HAP-1 (cell line): ENCODE measurements at regions not wholly inside any gene's neighbourhood (a gene's known extent, or its start where the extent isn't known, plus 50 kb on each side); places are given as distances from the start of the nearest gene placed in this dataset.
"Not testable (repeated sequence)": the region's sequence is repeated elsewhere in the genome, so short reads cannot be mapped to it uniquely, and the experiment has no call there.

Source experiments
- DNase-seq, 2 experiments: peaks; one replicate each; pipeline ENCODE4 v3.0.0-alpha.2; 2016 to 2020; ENCODE audit warnings: low spot score in 2 of 2
- H3K27me3 ChIP-seq: fragments of 250-450 bp; sonication (Bioruptor Pico); 2 replicates; pipeline ENCODE4 v1.5.1; 2020; ENCODE audit warnings: low read depth, mild to moderate bottlenecking, moderate library complexity
- H3K36me3 ChIP-seq: fragments of 250-450 bp; sonication (Bioruptor Pico); replicated peaks from 2 replicates; pipeline ENCODE4 v1.5.1; 2020; ENCODE audit warnings: mild to moderate bottlenecking
- H3K4me1 ChIP-seq: fragments of 250-450 bp; sonication (Bioruptor Pico); 2 replicates; pipeline ENCODE4 v1.5.1; 2020; ENCODE audit warnings: mild to moderate bottlenecking
- H3K4me3 ChIP-seq: fragments of 250-450 bp; sonication (Bioruptor Pico); 2 replicates; pipeline ENCODE4 v1.5.1; 2020; ENCODE audit warnings: mild to moderate bottlenecking, moderate library complexity
- H3K9me3 ChIP-seq: fragments of 250-450 bp; sonication (Bioruptor Pico); 2 replicates; pipeline ENCODE4 v1.5.1; 2020; ENCODE audit warnings: mild to moderate bottlenecking, moderate library complexity
- in situ Hi-C: fragments of 300-500 bp; cut with MboI; formaldehyde crosslinking; loops from 3 replicates; pipeline ENCODE4 v1.14.3; 2020; ENCODE audit warnings: low sequenced_read_pairs, inconsistent platforms, mixed read lengths

- in situ Hi-C loops: no loop called here
- Histone ChIP-seq H3K4me3 (no peak overlapping the region), H3K4me1 (peaks cover 13% of the 10 kb centered on the region), H3K36me3 (no peaks in the 10 kb centered on the region), H3K9me3 (no peaks in the 10 kb centered on the region), H3K27me3 (no peaks in the 10 kb centered on the region; the same call in 1 of the 2 replicates)
- DNase-seq: no peak
Observed at GRCh38 chr7:94304878-94305277, 89.8 kb upstream of the COL1A2 start.

- in situ Hi-C loops: no loop called here
- Histone ChIP-seq H3K4me3 (no peak overlapping the region), H3K36me3 (no peaks in the 10 kb centered on the region), H3K4me1 (peaks cover 3% of the 10 kb centered on the region; the same call in 1 of the 2 replicates), H3K27me3 (no peaks in the 10 kb centered on the region; the same call in 1 of the 2 replicates), H3K9me3 (no peaks in the 10 kb centered on the region)
- no peak for DNase-seq
Observed at GRCh38 chr7:94305836-94306235, 88.9 kb upstream of the COL1A2 start.

DNA sequence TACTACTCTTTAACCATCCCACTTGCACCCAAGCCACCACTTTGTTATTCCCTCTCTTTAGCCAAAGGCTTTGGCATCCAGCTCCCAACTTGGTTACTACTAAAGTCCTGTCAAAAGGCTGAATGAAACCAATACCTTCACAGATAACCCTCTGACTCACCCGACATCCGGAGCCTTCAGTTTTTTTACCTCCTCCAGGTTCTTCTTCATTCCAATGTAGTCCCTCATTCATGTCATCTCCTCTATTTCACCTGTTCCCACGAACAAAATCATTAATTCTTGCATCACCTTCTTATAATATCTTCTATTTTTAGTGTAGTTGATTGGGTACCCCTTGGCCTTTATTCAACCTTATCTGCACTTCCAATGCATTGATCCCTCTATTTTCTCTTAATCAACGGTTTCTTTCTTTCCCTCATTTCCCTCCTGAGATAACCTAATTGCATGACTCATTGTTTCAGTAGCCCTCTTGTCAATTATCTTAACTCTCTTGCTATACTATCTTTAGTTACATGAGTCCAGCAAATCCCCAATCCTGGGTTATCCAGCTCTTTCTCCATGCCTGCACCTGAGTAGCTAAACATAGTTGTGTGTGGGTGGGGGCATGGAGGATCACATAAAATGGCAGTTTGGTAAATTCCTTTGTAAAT lies 87.2 kb upstream of the COL1A2 start:
- H3K9me3 ChIP-seq: no peaks in the 10 kb centered on the region
- H3K4me1 ChIP-seq: no peaks in the 10 kb centered on the region
- no peak for DNase-seq
- H3K36me3 ChIP-seq: no peaks in the 10 kb centered on the region
- H3K4me3 ChIP-seq: no peak overlapping the region
- in situ Hi-C loops: no loop called here
- no peaks in the 10 kb centered on the region; the same call in 1 of the 2 replicates for H3K27me3 ChIP-seq

GRCh38 chr7:94311515-94311914 lies 83.2 kb upstream of the COL1A2 start:
- in situ Hi-C loops: no loop called here
- Histone ChIP-seq H3K9me3 (no peaks in the 10 kb centered on the region), H3K4me1 (peaks cover 15% of the 10 kb centered on the region), H3K27me3 (peaks cover 4% of the 10 kb centered on the region; the same call in 1 of the 2 replicates), H3K4me3 (no peak overlapping the region), H3K36me3 (no peaks in the 10 kb centered on the region)
- no peak for DNase-seq

GRCh38 chr7:94313926-94314325 lies 80.8 kb upstream of the COL1A2 start:
- peaks cover 4% of the 10 kb centered on the region; the same call in 1 of the 2 replicates for H3K27me3 ChIP-seq
- H3K36me3 ChIP-seq: no peaks in the 10 kb centered on the region
- H3K4me3 ChIP-seq: no peak overlapping the region
- peaks cover 15% of the 10 kb centered on the region for H3K4me1 ChIP-seq
- in situ Hi-C loops: no loop called here
- H3K9me3 ChIP-seq: no peaks in the 10 kb centered on the region
- DNase-seq: no peak

- H3K9me3 ChIP-seq: no peaks in the 10 kb centered on the region
- DNase-seq: peak; percentile 12 to 80
- no peaks in the 10 kb centered on the region for H3K36me3 ChIP-seq
- in situ Hi-C loops: no loop called here
- no peak overlapping the region for H3K4me3 ChIP-seq
- H3K27me3 ChIP-seq: peaks cover 4% of the 10 kb centered on the region; the same call in 1 of the 2 replicates
- peaks cover 15% of the 10 kb centered on the region for H3K4me1 ChIP-seq
Observed at GRCh38 chr7:94314413-94315410, 80.0 kb upstream of the COL1A2 start.

DNA sequence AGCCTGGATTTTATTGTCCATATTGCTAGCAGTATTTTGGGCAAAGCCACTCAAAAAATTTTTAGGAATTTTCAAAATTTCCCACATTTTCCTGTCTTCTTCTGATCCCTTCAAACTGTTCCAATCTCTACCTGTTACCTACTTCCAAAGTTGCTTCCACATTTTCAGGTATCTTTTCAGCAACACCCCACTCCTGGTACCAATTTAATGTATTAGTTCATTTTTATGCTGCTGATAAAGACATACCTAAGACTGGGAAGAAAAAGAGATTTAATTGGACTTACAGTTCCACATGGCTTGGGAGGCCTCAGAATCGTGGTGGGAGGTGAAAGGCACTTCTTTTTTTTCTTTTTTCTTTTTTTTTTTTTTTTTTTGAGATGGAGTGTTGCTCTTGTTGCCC lies 73.6 kb upstream of the COL1A2 start:
- H3K9me3 ChIP-seq, H3K4me3 ChIP-seq, H3K4me1 ChIP-seq, in situ Hi-C loops, H3K36me3 ChIP-seq, DNase-seq, H3K27me3 ChIP-seq: not testable (repeated sequence)

- Histone ChIP-seq H3K27me3 (no peaks in the 10 kb centered on the region; the same call in 1 of the 2 replicates), H3K36me3 (no peaks in the 10 kb centered on the region), H3K9me3 (no peaks in the 10 kb centered on the region), H3K4me1 (no peaks in the 10 kb centered on the region), H3K4me3 (no peak overlapping the region)
- in situ Hi-C loops: no loop called here
- no peak for DNase-seq
Observed at GRCh38 chr7:94323844-94324243, 70.9 kb upstream of the COL1A2 start.

DNA sequence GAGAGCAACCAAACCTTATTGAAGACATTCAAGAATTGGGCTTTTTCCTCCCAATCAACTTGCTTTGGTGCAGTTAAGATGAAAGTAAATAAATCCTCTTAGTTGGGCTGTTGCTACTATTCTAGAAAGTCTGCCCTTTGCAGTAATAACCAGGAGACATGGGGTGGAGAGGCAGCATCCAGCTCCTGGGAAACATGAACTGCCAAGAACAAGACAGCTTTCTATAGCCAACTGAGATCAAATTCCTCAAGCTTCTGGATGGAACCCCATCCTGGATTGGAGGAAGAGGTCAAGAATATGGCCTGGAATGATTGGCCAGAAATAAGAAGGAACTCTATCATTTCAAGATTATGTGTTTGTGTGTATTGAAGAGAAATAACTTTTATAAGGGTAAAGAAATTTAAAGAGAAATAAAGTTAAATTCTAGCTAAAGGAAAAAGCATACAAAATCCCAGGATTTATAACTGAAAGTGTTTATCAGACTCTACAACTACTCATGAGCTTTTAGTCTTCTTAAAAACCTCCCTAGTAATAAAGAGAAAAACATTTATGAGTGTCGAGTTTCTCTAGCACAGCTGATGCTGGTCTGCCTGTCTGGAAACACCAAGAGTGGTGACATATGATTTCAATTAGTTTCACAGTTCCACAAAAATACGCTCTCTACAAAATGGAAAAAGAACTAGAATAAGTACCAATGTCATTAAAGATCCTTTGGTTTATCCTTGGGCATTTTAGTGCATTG lies 70.1 kb upstream of the COL1A2 start:
- Histone ChIP-seq H3K4me3 (no peak overlapping the region), H3K9me3 (no peaks in the 10 kb centered on the region)
- DNase-seq: no peak

GRCh38 chr7:94325122-94325475 lies 69.6 kb upstream of the COL1A2 start:
- Histone ChIP-seq H3K36me3 (no peaks in the 10 kb centered on the region), H3K4me1 (no peaks in the 10 kb centered on the region), H3K4me3 (no peak overlapping the region), H3K27me3 (no peaks in the 10 kb centered on the region; the same call in 1 of the 2 replicates), H3K9me3 (no peaks in the 10 kb centered on the region)
- in situ Hi-C loops: no loop called here
- DNase-seq: no peak

More for the DNA sequence above, 70.1 kb upstream of the COL1A2 start:
- in situ Hi-C loops: no loop called here
- H3K4me1 ChIP-seq: no peaks in the 10 kb centered on the region
- H3K27me3 ChIP-seq: no peaks in the 10 kb centered on the region; the same call in 1 of the 2 replicates
- no peaks in the 10 kb centered on the region for H3K36me3 ChIP-seq

DNA sequence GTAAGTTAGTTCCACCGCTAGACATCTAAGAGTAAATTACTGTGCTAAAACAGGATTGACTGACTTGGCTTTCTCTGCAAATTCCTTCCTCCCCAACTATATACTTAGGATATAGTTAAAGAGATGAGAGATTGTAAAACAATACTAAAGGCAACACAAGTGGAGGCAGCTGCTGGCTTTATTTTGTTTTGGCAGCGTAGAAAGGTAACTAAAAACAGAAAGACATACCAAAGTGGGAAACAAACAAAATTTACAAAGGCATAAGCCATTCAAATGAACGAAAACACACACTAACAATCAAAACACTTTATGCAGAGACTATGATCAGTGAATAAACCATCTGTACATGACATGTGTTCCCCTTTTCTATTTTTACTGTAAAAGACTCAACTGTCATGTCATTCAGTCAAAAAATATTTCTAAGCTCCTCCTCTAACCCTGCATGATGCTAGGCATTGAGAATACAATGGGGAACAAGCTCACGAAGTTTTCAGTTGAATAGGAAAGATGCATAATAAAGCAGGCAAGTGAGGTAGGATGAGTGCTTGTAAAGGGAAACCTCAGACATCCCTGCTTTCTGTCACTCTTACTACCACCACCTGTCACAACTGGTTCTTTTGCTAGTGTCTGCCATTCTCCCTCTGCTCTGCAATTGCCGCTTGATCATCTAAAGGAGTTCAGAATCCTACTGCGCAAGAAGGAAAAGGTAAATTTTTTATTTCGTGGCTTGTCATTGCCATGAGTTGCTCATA lies 64.2 kb upstream of the COL1A2 start:
- no peaks in the 10 kb centered on the region for H3K9me3 ChIP-seq
- H3K27me3 ChIP-seq: peaks cover 14% of the 10 kb centered on the region
- in situ Hi-C loops: no loop called here
- no peaks in the 10 kb centered on the region for H3K4me1 ChIP-seq
- DNase-seq: no peak
- H3K4me3 ChIP-seq: no peak overlapping the region
- no peaks in the 10 kb centered on the region for H3K36me3 ChIP-seq

DNA sequence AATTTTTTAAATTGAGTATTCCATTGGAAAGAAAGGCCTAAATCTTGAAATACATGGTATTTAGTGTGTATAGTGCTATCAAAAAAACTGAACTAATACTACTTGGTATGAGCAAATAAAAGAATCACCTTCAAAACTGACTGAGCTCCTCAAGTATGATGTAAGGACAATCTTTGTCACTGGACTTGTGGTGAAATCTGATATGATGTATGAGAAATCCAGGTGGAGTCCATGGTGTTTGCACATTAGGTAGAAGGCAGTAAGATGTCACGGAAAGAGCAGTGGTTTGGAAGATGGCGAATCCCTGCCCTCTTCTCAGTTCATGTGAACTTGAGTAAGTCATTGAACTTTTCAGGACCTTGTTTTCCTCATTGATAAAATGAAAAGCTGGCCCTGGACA lies 62.1 kb upstream of the COL1A2 start:
- H3K4me1 ChIP-seq: no peaks in the 10 kb centered on the region
- H3K4me3 ChIP-seq: no peak overlapping the region
- no peaks in the 10 kb centered on the region for H3K36me3 ChIP-seq
- in situ Hi-C loops: no loop called here
- peaks cover 14% of the 10 kb centered on the region for H3K27me3 ChIP-seq
- no peaks in the 10 kb centered on the region for H3K9me3 ChIP-seq
- no peak for DNase-seq

DNA sequence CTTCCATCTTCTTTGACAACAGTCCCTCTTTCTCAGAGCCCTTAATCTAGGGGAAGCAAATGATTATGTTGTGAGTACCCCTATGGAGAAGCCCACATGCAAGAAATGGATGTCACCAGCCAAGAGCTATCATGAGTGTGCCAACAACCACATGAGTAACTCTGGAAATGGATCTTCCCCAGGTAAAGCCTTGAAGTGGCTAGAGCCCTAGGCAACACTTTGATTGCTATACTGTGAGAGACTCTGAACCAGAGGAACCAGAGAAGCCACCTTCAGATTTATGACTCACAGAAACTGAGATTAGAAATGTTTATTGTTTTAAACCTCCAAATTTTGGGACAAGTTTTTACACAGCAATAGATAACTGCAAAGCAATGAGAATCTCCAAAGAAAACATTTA lies 60.9 kb upstream of the COL1A2 start:
- Histone ChIP-seq H3K4me3 (no peak overlapping the region), H3K9me3 (no peaks in the 10 kb centered on the region), H3K27me3 (peaks cover 14% of the 10 kb centered on the region), H3K4me1 (no peaks in the 10 kb centered on the region), H3K36me3 (no peaks in the 10 kb centered on the region)
- no peak for DNase-seq
- in situ Hi-C loops: no loop called here
